Prostate gland (tissue), 2 donors: ENCODE measurements at regions not wholly inside any gene's neighbourhood (a gene's known extent, or its start where the extent isn't known, plus 50 kb on each side); places are given as distances from the start of the nearest gene placed in this dataset.

Experiments
- POLR2A ChIP-seq: fragments of 450-650 bp; IDR thresholded peaks from one replicate; pipeline ENCODE4 v1.6.1; 2016; ENCODE audit warnings: antibody characterized with exemption, mild to moderate bottlenecking
- TF ChIP-seq, protein P1 (sequence below), 4 experiments: fragments of 200-600 bp in 2 of 4; fragments of 450-650 bp in 2 of 4; sonication (generic) in 2 of 4; IDR thresholded peaks; 1 replicate in 3 of 4; 2 replicates in 1 of 4; pipeline ENCODE4 v1.5.1; 2016 to 2019; ENCODE audit warnings: antibody characterized with exemption in 4 of 4, mild to moderate bottlenecking in 2 of 4, moderate library complexity in 2 of 4

GRCh38 chr21:43318841-43319781 is 107.8 kb downstream of the SIK1 start:
- TF ChIP-seq, protein P1, sequence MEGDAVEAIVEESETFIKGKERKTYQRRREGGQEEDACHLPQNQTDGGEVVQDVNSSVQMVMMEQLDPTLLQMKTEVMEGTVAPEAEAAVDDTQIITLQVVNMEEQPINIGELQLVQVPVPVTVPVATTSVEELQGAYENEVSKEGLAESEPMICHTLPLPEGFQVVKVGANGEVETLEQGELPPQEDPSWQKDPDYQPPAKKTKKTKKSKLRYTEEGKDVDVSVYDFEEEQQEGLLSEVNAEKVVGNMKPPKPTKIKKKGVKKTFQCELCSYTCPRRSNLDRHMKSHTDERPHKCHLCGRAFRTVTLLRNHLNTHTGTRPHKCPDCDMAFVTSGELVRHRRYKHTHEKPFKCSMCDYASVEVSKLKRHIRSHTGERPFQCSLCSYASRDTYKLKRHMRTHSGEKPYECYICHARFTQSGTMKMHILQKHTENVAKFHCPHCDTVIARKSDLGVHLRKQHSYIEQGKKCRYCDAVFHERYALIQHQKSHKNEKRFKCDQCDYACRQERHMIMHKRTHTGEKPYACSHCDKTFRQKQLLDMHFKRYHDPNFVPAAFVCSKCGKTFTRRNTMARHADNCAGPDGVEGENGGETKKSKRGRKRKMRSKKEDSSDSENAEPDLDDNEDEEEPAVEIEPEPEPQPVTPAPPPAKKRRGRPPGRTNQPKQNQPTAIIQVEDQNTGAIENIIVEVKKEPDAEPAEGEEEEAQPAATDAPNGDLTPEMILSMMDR (IDR thresholded peaks at IDR 0.05) = no peak
- TF ChIP-seq POLR2A = no peak
